Hepatocyte (in vitro differentiated cells): ENCODE measurements at regions not wholly inside any gene's neighbourhood (a gene's known extent, or its start where the extent isn't known, plus 50 kb on each side); places are given as distances from the start of the nearest gene placed in this dataset.

Source experiments
- DNase-seq: peaks from one replicate; pipeline ENCODE4 v3.0.0-alpha.2; 2016; ENCODE audit warnings: low spot score
- H2AFZ ChIP-seq: fragments of 200-600 bp; sonication (generic); 2 replicates; pipeline ENCODE4 v1.6.0; 2016; ENCODE audit warnings: antibody characterized with exemption, mild to moderate bottlenecking
- H3K27ac ChIP-seq: fragments of 200-600 bp; sonication (generic); 2 replicates; pipeline ENCODE4 v1.5.1; 2016; ENCODE audit warnings: mild to moderate bottlenecking
- H3K27me3 ChIP-seq: fragments of 200-600 bp; sonication (generic); 2 replicates; pipeline ENCODE4 v1.6.1; 2016
- H3K36me3 ChIP-seq: fragments of 200-600 bp; sonication (generic); replicated peaks from 2 replicates; pipeline ENCODE4 v1.5.1; 2016; ENCODE audit warnings: low read depth; ENCODE audit not compliant: insufficient read depth
- H3K4me1 ChIP-seq: fragments of 200-600 bp; sonication (generic); 2 replicates; pipeline ENCODE4 v1.5.1; 2016; ENCODE audit warnings: mild to moderate bottlenecking, moderate library complexity; ENCODE audit not compliant: insufficient read depth
- H3K4me2 ChIP-seq: fragments of 200-600 bp; sonication (generic); 2 replicates; pipeline ENCODE4 v1.6.0; 2016
- H3K4me3 ChIP-seq: fragments of 200-600 bp; sonication (generic); 2 replicates; pipeline ENCODE4 v1.5.1; 2016; ENCODE audit warnings: mild to moderate bottlenecking
- H3K79me2 ChIP-seq: fragments of 200-600 bp; sonication (generic); 2 replicates; pipeline ENCODE4 v1.6.0; 2017; ENCODE audit warnings: mild to moderate bottlenecking
- H3K9me2 ChIP-seq: fragments of 200-600 bp; sonication (generic); replicated peaks from 2 replicates; pipeline ENCODE4 v1.6.0; 2017; ENCODE audit warnings: mild to moderate bottlenecking; ENCODE audit not compliant: insufficient read depth
- H3K9me3 ChIP-seq: fragments of 200-600 bp; sonication (generic); 2 replicates; pipeline ENCODE4 v1.5.1; 2016; ENCODE audit warnings: low read depth, mild to moderate bottlenecking
- H4K20me1 ChIP-seq: fragments of 200-600 bp; sonication (generic); 2 replicates; pipeline ENCODE4 v1.6.0; 2016; ENCODE audit warnings: mild to moderate bottlenecking; ENCODE audit not compliant: insufficient read depth, poor library complexity, severe bottlenecking
- EZH2 ChIP-seq: fragments of 200-600 bp; sonication (generic); IDR thresholded peaks from 2 replicates; pipeline ENCODE4 v1.6.1; 2016; ENCODE audit warnings: antibody characterized with exemption, mild to moderate bottlenecking, borderline replicate concordance
- EZH2phosphoT487 ChIP-seq: fragments of 200-600 bp; sonication (generic); IDR thresholded peaks from one replicate; pipeline ENCODE4 v1.6.1; 2018; ENCODE audit warnings: antibody characterized with exemption, mild to moderate bottlenecking, low read depth, moderate library complexity; ENCODE audit not compliant: unreplicated experiment, severe bottlenecking
- WGBS: methylation state at CpG from one replicate; pipeline ENCODE4 v1.1.6; 2016; ENCODE audit warnings: low lambda C conversion rate; ENCODE audit errors: missing lambda C conversion rate; 5-methylcytosine and 5-hydroxymethylcytosine counted together
- TF ChIP-seq, protein P1 (sequence below): fragments of 200-600 bp; sonication (generic); IDR thresholded peaks from 2 replicates; pipeline ENCODE4 v1.5.1; 2016; ENCODE audit warnings: antibody characterized with exemption, mild to moderate bottlenecking; ENCODE audit not compliant: poor library complexity

DNA sequence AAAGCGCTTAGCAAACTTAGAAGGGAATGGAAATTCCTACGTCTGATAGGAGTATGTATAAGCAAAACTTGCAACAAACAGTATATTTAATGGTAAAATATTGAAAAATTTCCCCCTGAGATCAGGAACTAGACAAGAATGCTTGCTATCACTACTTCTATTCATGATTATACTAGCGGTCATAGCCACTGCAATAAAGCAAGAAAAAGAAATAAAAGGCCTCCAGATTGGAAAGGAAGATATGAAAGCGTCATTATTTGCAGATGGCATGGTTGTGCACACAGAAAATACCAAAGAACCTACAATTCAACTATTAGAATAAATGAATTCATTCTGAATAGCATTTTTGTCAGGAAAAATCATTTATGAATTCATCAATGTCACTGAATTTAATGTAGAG, 87.2 kb upstream of the BCOR start:
- Histone ChIP-seq H3K4me3 (no peak overlapping the region), H3K27me3 (no peaks in the 10 kb centered on the region), H3K36me3 (no peaks in the 10 kb centered on the region), H3K27ac (no peak overlapping the region), H3K79me2 (no peaks in the 10 kb centered on the region), H3K9me2 (no peaks in the 10 kb centered on the region), H3K4me2 (no peak overlapping the region), H3K9me3 (no peaks in the 10 kb centered on the region), H4K20me1 (no peaks in the 10 kb centered on the region), H2AFZ (no peak overlapping the region), H3K4me1 (no peaks in the 10 kb centered on the region)
- WGBS, result 91% methylated on average over 4 of the region's 4 CpGs
- DNase-seq, result no peak
- TF ChIP-seq, protein P1, sequence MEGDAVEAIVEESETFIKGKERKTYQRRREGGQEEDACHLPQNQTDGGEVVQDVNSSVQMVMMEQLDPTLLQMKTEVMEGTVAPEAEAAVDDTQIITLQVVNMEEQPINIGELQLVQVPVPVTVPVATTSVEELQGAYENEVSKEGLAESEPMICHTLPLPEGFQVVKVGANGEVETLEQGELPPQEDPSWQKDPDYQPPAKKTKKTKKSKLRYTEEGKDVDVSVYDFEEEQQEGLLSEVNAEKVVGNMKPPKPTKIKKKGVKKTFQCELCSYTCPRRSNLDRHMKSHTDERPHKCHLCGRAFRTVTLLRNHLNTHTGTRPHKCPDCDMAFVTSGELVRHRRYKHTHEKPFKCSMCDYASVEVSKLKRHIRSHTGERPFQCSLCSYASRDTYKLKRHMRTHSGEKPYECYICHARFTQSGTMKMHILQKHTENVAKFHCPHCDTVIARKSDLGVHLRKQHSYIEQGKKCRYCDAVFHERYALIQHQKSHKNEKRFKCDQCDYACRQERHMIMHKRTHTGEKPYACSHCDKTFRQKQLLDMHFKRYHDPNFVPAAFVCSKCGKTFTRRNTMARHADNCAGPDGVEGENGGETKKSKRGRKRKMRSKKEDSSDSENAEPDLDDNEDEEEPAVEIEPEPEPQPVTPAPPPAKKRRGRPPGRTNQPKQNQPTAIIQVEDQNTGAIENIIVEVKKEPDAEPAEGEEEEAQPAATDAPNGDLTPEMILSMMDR, result no peak
- no peak for TF ChIP-seq EZH2
- TF ChIP-seq EZH2phosphoT487, result no peak

DNA sequence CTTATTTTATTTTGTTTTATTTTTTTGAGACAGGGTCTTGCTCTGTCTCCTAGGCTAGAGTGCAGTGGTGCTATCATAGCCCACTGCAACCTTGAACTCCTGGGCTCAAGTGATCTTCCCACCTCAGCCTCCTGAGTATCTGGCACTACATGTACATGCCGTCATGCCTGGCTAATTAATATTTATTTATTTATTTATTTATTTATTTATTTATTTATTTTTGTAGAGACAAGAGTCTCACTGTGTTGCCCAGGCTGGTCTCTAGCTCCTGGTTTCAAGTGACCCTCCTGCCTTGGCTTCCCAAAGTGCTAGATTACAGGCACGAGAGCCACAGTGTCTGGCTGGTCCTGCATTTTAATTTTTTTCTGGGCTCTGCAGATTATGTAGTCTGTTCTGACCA, 84.9 kb upstream of the BCOR start:
- no peak for TF ChIP-seq EZH2phosphoT487
- TF ChIP-seq, protein P1, result no peak
- 85% methylated on average over 2 of the region's 2 CpGs for WGBS
- Histone ChIP-seq H2AFZ (no peak overlapping the region), H3K4me1 (no peaks in the 10 kb centered on the region), H3K9me2 (no peaks in the 10 kb centered on the region), H4K20me1 (no peaks in the 10 kb centered on the region), H3K27ac (no peak overlapping the region), H3K4me3 (no peak overlapping the region), H3K4me2 (no peak overlapping the region), H3K27me3 (no peaks in the 10 kb centered on the region), H3K79me2 (no peaks in the 10 kb centered on the region), H3K9me3 (no peaks in the 10 kb centered on the region), H3K36me3 (no peaks in the 10 kb centered on the region)
- no peak for DNase-seq

DNA sequence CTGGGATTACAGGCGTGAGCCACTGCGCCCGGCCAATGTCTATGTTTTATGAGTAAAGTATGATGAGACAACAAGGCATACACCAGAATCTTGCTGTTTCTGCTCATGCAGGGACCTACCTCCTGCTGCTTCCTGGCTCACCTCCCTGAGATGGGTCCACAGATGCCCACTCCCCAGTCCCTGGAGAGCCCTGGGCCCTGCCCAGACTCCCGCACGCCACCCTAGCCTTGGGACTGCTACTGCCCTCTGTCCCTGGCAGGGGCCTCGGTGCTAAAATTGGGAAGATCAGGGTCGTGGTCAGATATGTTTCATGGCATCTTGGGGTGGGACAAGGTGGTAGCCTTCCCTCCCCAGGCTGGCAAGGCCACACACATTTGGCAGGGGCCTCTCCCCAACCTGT, 84.3 kb upstream of the BCOR start:
- TF ChIP-seq EZH2phosphoT487 (no peak), EZH2 (no peak)
- TF ChIP-seq, protein P1, result no peak
- DNase-seq, result no peak
- Histone ChIP-seq H3K36me3 (no peaks in the 10 kb centered on the region), H4K20me1 (no peaks in the 10 kb centered on the region), H3K4me2 (no peak overlapping the region), H3K4me1 (peaks cover 3% of the 10 kb centered on the region), H3K27ac (no peak overlapping the region), H2AFZ (no peak overlapping the region), H3K9me3 (no peaks in the 10 kb centered on the region), H3K4me3 (no peak overlapping the region), H3K9me2 (no peaks in the 10 kb centered on the region), H3K27me3 (no peaks in the 10 kb centered on the region), H3K79me2 (no peaks in the 10 kb centered on the region)
- 90% methylated on average over 7 of the region's 7 CpGs for WGBS

DNA sequence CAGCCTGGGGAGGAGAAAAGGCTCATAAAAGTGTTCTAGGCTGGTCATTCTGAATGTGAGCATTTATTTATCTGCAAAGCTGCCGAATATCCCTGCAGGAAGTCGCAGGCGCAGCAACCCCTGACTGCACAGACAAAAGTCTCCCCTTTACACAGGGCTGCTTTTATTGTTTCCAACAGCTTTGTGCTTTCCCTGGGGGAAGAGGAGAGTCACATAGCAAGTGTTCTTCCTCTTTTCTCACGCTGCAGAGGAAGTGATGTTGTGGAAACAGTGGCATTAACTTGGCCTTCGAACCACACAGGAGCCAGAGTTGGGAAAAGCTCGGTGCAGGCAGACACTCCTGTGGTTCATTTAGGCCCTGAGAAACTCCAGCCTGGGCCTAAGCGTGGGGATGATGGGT, 81.5 kb upstream of the BCOR start:
- Histone ChIP-seq H3K79me2 (no peaks in the 10 kb centered on the region), H2AFZ (no peak overlapping the region), H3K4me1 (peaks cover 22% of the 10 kb centered on the region), H3K27ac (no peak overlapping the region), H3K36me3 (no peaks in the 10 kb centered on the region), H4K20me1 (no peaks in the 10 kb centered on the region), H3K9me3 (no peaks in the 10 kb centered on the region), H3K9me2 (no peaks in the 10 kb centered on the region), H3K27me3 (no peaks in the 10 kb centered on the region), H3K4me2 (no peak overlapping the region), H3K4me3 (no peak overlapping the region)
- no peak for DNase-seq
- 77% methylated on average over 7 of the region's 7 CpGs for WGBS
- TF ChIP-seq EZH2phosphoT487 (no peak), EZH2 (no peak)
- TF ChIP-seq, protein P1, result no peak
